GM12891 (cell line): ENCODE measurements at regions not wholly inside any gene's neighbourhood (a gene's known extent, or its start where the extent isn't known, plus 50 kb on each side); places are given as distances from the start of the nearest gene placed in this dataset.

Experiments used
- DNase-seq: peaks from one replicate; pipeline ENCODE4 v3.0.0; 2011; ENCODE audit warnings: low spot score; ENCODE audit not compliant: insufficient read length
- FAIRE-seq: peaks from 2 replicates; lab custom pipeline; 2011; peaks lifted over from hg19 to GRCh38; lab: Jason Lieb, UNC
- PAX5 ChIP-seq: IDR thresholded peaks from 2 replicates; pipeline ENCODE4 v1.6.1; 2011; ENCODE audit warnings: low read length, moderate library complexity, mild to moderate bottlenecking; ENCODE audit not compliant: insufficient read depth, severe bottlenecking
- POLR2A ChIP-seq: IDR thresholded peaks from 2 replicates; pipeline ENCODE4 v1.6.1; 2011; ENCODE audit warnings: low read depth, low read length, control low read depth
- POLR2AphosphoS5 ChIP-seq: IDR thresholded peaks from 2 replicates; pipeline ENCODE4 v1.6.1; 2011; ENCODE audit warnings: low read depth, low read length, control low read depth
- POU2F2 ChIP-seq: IDR thresholded peaks from 2 replicates; pipeline ENCODE4 v1.6.1; 2011; ENCODE audit warnings: low read depth, mild to moderate bottlenecking, control low read depth, low read length, moderate library complexity
- SPI1 ChIP-seq: IDR thresholded peaks from 2 replicates; pipeline ENCODE4 v1.6.1; 2011; ENCODE audit warnings: low read depth, low read length, control low read depth
- TAF1 ChIP-seq: IDR thresholded peaks from 2 replicates; pipeline ENCODE4 v1.6.1; 2011; ENCODE audit warnings: low read depth, low read length, control low read depth

DNA sequence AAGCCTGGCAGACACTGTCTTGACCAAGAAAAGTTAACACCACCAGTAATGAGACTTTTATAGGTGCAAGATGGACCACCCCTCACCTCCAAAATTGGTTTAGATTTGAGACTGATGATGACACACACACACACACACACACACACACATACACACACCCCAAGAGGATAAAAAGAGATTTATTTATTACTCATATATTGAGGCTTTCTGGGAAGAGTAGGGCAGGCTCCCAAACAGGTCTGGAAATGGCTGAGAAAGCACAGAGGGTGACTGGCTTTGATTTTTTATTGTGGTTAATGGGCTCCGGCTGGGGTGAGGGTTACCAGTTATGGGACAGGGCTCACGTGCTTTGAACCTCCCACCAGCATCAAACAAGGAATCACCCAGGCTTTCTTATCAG is 54.2 kb upstream of the ADAM23 start:
- TF ChIP-seq PAX5 = no peak
- TF ChIP-seq SPI1 = no peak
- no peak for TF ChIP-seq POU2F2
- no peak for TF ChIP-seq TAF1
- TF ChIP-seq POLR2A = no peak
- TF ChIP-seq POLR2AphosphoS5 = no peak
- no peak for DNase-seq
- no peak for FAIRE-seq

DNA sequence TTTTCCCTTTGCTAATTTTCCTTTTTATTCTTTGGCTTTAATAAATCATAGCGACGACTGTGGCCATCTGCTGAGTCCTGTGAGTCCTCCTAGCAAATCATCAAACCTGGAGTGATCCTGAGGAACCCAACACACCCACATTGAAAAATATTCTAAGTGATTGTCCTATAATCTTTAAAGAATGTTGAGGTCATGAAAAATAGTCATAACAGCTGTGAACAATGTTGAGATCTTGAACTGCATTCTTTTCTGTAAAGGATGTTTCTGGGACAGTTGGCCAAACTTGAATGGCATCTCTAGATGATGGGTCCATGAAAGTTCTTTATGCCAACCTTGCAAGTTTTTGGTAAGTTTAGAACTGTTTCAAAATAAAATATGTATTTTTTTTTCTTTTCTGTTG is 53.2 kb upstream of the ADAM23 start:
- no peak for FAIRE-seq
- no peak for DNase-seq
- TF ChIP-seq TAF1 (no peak), SPI1 (no peak), POLR2A (no peak), PAX5 (no peak), POU2F2 (no peak), POLR2AphosphoS5 (no peak)

DNA sequence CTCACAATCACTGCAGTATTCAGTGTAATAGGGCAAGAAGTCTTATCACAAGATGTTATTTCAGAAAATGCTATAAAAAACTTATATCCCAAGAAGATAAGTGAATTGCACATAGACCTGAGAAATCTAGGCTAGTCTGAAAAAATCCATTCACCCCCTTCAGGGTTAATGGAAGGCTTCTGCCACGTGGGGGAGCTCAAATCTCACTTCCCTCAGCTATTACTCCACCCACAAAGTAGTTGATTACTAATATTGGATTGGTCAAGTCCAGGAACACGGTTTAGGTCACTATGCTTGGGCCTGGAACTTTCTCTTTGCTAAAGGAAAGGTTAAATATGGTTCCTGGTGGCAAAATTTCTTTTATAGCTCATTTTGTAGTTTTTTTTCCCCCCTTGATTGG is 51.2 kb upstream of the ADAM23 start:
- TF ChIP-seq POLR2A (no peak), PAX5 (no peak), TAF1 (no peak), POLR2AphosphoS5 (no peak), SPI1 (no peak), POU2F2 (no peak)
- peak; percentile 90 for FAIRE-seq
- peak; percentile 27 for DNase-seq
